GM12892 (cell line): ENCODE measurements at regions not wholly inside any gene's neighbourhood (a gene's known extent, or its start where the extent isn't known, plus 50 kb on each side); places are given as distances from the start of the nearest gene placed in this dataset.

ENCODE experiments used
- POLR2A ChIP-seq: IDR thresholded peaks from 2 replicates; pipeline ENCODE4 v1.6.1; 2011; ENCODE audit warnings: low read depth, low read length, control low read depth
- POLR2AphosphoS5 ChIP-seq: IDR thresholded peaks from 2 replicates; pipeline ENCODE4 v1.6.1; 2011; ENCODE audit warnings: low read depth, low read length, control low read depth

DNA sequence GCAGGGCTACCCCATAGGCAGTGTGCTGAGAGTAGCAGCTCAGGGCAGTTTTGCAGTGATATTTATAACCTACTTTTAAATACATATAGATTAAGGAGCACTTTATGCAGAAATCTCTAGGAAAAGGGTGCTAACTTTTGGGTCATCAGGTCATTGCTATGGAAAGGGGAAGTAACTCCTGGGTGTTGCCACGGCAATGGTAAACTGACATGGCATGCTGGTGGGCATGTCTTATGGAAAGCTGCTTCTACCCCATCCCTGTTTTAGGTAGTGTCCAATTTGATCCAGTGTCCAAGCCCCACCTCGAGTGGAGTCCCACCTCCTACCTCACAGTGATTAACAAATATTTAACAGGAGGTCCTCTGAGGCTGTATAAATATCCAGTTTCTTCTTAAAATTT lies 56.8 kb upstream of the XPA start:
- TF ChIP-seq POLR2A (no peak), POLR2AphosphoS5 (no peak)
